ENCODE measurements at regions not wholly inside any gene's neighbourhood (a gene's known extent, or its start where the extent isn't known, plus 50 kb on each side); places are given as distances from the start of the nearest gene placed in this dataset.

DNA sequence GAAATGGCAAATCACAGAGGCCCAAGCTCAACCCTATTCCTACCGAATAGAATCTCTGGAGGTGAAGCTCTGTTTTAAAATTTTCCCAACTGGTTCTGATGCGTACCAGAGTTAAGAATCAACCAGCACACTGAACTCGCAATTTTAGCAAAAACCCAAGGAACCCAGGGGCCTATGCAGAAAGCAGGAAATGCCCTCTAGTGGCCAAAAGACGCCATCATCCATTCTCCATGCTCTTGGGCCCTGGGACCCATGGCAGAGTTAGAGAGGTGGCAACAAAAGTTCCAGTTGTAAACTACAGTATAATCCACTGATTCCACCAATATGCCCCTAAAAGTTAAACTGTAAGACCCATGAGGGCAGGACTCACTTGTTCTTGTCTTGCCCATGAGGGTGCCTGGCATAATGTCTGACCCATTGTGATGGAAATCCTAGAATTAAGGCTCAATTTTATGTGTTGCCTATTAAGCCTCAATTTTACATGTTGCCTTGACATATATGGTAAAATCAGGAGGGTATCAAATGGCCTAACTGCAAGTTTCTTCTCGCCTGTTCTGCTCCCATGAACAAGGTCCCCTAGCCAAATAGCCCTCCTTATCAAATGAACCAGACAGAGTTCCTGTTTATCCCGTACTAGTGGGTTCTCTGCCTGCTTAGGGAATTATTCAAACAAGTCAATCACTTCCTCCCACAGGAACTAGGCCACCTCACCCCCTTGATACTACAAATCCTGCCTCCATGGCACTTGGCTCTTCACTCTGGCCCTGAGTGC is 137.5 kb upstream of the CPM start:
- H3K4me1 Mint-ChIP-seq = no peaks in the 10 kb centered on the region
- CTCF ChIA-PET = interaction anchor here (0.5 to 1.6 kb wide), 8 partner anchors 8 to 529 kb away, joined by 3 to 5 read pairs (median 3); no protein-coding TSS in a partner anchor
- peak in 34 of 35 experiments; percentile 3 to 71 (median 32) for DNase-seq
- POLR2A ChIA-PET = no interaction called here
- Histone ChIP-seq H3K4me3 (ENCODE audit: control insufficient read depth in 1 of 2, extremely low read depth in 1 of 2, low read length in 1 of 2) (no peak overlapping the region), H3K36me3 (ENCODE audit: control insufficient read depth in 2 of 2, extremely low read depth in 1 of 2, insufficient read depth in 1 of 2, low read length in 1 of 2) (no peaks in the 10 kb centered on the region), H3K27ac (ENCODE audit: low read length) (no peak overlapping the region), H3K9me3 (no peaks in the 10 kb centered on the region), H3K27me3 (replicated peaks in 1 of 2; ENCODE audit: control insufficient read depth in 2 of 2, extremely low read depth in 1 of 2, insufficient read depth in 2 of 2, low read length in 1 of 2) (peaks cover 0 to 3% of the 10 kb centered on the region in 2 experiments), H3K4me1 (ENCODE audit: control insufficient read depth in 1 of 2, extremely low read depth in 1 of 2, insufficient read depth in 2 of 2, low read length in 2 of 2) (no peaks in the 10 kb centered on the region)
- no peaks in the 10 kb centered on the region for H3K9me3 Mint-ChIP-seq
- H3K36me3 Mint-ChIP-seq = no peaks in the 10 kb centered on the region
- H3K27me3 Mint-ChIP-seq = peaks cover 5 to 15% of the 10 kb centered on the region in 2 donors
- 33% methylated on average over 1 of the region's 6 CpGs for WGBS (ENCODE audit: insufficient coverage)
- no peak overlapping the region for H3K4me3 Mint-ChIP-seq
- ATAC-seq (replicated peaks in 1 of 4) = peak; percentile 59 to 75 (median 68)
- no peak overlapping the region for H3K27ac Mint-ChIP-seq

DNA sequence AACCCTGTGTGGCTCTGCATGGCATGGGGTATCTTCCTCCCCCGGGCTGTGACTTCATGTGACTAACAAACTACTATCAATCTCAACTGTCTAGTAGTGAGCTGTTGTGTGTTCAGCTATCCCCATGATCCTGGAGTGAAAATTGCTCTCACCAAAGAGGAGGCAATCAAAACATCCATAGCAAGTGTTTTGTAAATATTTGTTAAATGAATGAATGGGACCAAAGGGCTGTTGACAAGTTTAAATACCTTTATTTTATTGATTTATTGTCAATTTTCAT is 138.1 kb upstream of the CPM start:
- Mint-ChIP-seq H3K36me3 (no peaks in the 10 kb centered on the region), H3K4me1 (no peaks in the 10 kb centered on the region), H3K9me3 (no peaks in the 10 kb centered on the region), H3K4me3 (no peak overlapping the region), H3K27me3 (peaks cover 10 to 20% of the 10 kb centered on the region in 2 donors), H3K27ac (no peak overlapping the region)
- ATAC-seq (replicated peaks in 1 of 4) (no peak), DNase-seq (no peak)
- ChIA-PET CTCF (interaction anchor here (0.7 to 1.3 kb wide), 3 partner anchors 147 to 471 kb away, joined by 3 to 10 read pairs (median 4); no protein-coding TSS in a partner anchor), POLR2A (no interaction called here)
- no peaks in the 10 kb centered on the region for H3K9me3 ChIP-seq
- WGBS (ENCODE audit: insufficient coverage) = no CpG with 5 or more reads among the region's 1 CpG
- H3K27me3 ChIP-seq (replicated peaks in 1 of 2; ENCODE audit: control insufficient read depth in 2 of 2, extremely low read depth in 1 of 2, insufficient read depth in 2 of 2, low read length in 1 of 2) = peaks cover 0 to 3% of the 10 kb centered on the region in 2 experiments
- H3K27ac ChIP-seq (ENCODE audit: low read length) = no peak overlapping the region
- no peaks in the 10 kb centered on the region for H3K4me1 ChIP-seq (ENCODE audit: control insufficient read depth in 1 of 2, extremely low read depth in 1 of 2, insufficient read depth in 2 of 2, low read length in 2 of 2)
- no peaks in the 10 kb centered on the region for H3K36me3 ChIP-seq (ENCODE audit: control insufficient read depth in 2 of 2, extremely low read depth in 1 of 2, insufficient read depth in 1 of 2, low read length in 1 of 2)
- H3K4me3 ChIP-seq (ENCODE audit: control insufficient read depth in 1 of 2, extremely low read depth in 1 of 2, low read length in 1 of 2) = no peak overlapping the region

DNA sequence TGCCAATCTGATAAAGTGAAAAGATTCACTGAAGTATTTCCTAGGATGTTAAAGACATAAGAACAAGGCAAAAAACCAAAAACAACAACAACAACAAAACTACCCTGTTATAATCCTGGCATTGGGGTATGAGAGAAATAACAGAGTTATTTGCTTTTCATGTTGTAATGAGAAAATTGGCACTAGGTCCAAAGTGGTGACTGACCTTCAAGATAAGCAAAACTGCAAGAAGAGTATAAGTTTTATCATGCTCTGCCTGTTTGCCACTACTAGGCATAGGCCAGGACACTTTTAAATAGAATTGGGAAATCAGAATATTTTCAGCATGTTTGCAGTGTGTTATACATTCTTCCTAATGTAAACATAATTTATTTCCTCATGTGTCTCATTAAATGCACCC is 140.1 kb upstream of the CPM start:
- no peaks in the 10 kb centered on the region for H3K36me3 ChIP-seq (ENCODE audit: control insufficient read depth in 2 of 2, extremely low read depth in 1 of 2, insufficient read depth in 1 of 2, low read length in 1 of 2)
- Mint-ChIP-seq H3K4me1 (no peaks in the 10 kb centered on the region), H3K9me3 (no peaks in the 10 kb centered on the region), H3K4me3 (no peak overlapping the region), H3K36me3 (no peaks in the 10 kb centered on the region), H3K27me3 (peaks cover 14 to 22% of the 10 kb centered on the region in 2 donors), H3K27ac (no peak overlapping the region)
- no peak for ATAC-seq (replicated peaks in 1 of 4)
- no peaks in the 10 kb centered on the region for H3K4me1 ChIP-seq (ENCODE audit: control insufficient read depth in 1 of 2, extremely low read depth in 1 of 2, insufficient read depth in 2 of 2, low read length in 2 of 2)
- H3K9me3 ChIP-seq = no peaks in the 10 kb centered on the region
- POLR2A ChIA-PET = no interaction called here
- CTCF ChIA-PET = no interaction called here
- DNase-seq = no peak
- peaks cover 0 to 7% of the 10 kb centered on the region in 2 experiments for H3K27me3 ChIP-seq (replicated peaks in 1 of 2; ENCODE audit: control insufficient read depth in 2 of 2, extremely low read depth in 1 of 2, insufficient read depth in 2 of 2, low read length in 1 of 2)
- H3K4me3 ChIP-seq (ENCODE audit: control insufficient read depth in 1 of 2, extremely low read depth in 1 of 2, low read length in 1 of 2) = no peak overlapping the region
- no peak overlapping the region for H3K27ac ChIP-seq (ENCODE audit: low read length)

DNA sequence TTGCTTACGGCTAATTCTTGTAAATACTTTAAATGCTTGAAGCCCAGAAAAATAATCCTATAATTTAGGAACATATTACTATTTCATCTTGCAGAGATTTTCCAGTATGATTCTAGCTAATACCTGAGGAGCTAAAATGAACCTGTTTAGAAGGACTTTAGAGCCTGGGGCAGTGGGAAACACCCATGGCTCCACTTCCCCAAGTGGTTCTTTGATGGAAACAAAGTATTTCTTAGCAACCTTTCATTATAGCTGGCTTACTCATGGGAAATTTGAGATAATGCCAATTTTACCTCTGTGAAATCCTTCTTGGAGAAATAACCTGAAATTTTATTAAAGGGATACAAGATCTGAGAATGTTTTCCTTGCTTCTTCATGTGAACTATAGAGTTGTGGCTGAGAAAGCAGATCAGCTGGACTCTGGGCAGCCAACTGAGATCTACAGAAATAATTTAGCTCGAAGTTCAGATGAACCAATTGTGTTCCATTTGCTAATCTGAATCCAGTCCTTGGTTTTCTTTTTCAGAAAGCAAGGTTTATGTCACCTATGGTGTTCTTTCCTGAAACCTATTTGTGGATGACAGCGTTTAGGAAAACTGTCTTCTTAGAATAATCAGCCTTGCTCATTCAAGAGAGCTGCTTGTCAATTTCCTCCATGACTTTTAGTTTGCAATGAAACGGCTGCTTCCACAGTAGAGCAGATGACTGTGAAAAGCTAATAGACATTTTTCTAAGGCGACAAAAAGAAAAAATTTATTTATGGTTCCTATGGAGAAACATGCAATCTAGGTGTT is 141.8 kb upstream of the CPM start:
- WGBS (ENCODE audit: insufficient coverage) = 38% methylated on average over 1 of the region's 5 CpGs
- no peaks in the 10 kb centered on the region for H3K36me3 Mint-ChIP-seq
- H3K9me3 Mint-ChIP-seq = no peaks in the 10 kb centered on the region
- H3K27ac Mint-ChIP-seq = no peak overlapping the region
- ATAC-seq (replicated peaks in 1 of 4) (no peak), DNase-seq (no peak)
- Histone ChIP-seq H3K4me3 (ENCODE audit: control insufficient read depth in 1 of 2, extremely low read depth in 1 of 2, low read length in 1 of 2) (no peak overlapping the region), H3K27ac (ENCODE audit: low read length) (no peak overlapping the region), H3K36me3 (ENCODE audit: control insufficient read depth in 2 of 2, extremely low read depth in 1 of 2, insufficient read depth in 1 of 2, low read length in 1 of 2) (no peaks in the 10 kb centered on the region), H3K4me1 (ENCODE audit: control insufficient read depth in 1 of 2, extremely low read depth in 1 of 2, insufficient read depth in 2 of 2, low read length in 2 of 2) (no peaks in the 10 kb centered on the region), H3K27me3 (replicated peaks in 1 of 2; ENCODE audit: control insufficient read depth in 2 of 2, extremely low read depth in 1 of 2, insufficient read depth in 2 of 2, low read length in 1 of 2) (peaks cover 0 to 6% of the 10 kb centered on the region in 2 experiments), H3K9me3 (no peaks in the 10 kb centered on the region)
- H3K27me3 Mint-ChIP-seq = peaks cover 17 to 22% of the 10 kb centered on the region in 2 donors
- H3K4me3 Mint-ChIP-seq = no peak overlapping the region
- no peaks in the 10 kb centered on the region for H3K4me1 Mint-ChIP-seq
- ChIA-PET CTCF (interaction anchor here (0.6 to 1.0 kb wide), 4 partner anchors 13 to 616 kb away, joined by 3 to 4 read pairs (median 3); no protein-coding TSS in a partner anchor), POLR2A (no interaction called here)

DNA sequence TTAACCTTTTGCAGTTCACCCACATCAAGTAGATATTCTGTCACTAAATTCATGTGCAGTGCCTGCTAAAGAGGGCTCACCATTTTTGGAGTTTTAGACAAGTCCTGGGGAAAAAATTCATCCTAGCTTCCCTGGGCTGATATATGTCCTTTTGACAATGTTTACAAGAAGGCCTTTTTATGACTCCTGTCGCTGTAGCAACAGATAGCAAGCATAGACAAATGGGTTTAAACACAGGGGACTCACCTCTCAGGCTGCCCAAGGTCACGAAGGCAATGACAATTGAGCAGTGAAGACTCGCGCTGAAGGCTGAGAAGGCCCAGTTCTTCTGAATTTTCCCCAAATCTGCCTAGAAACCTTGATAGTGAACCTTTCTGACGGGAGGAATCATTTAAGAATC is 150.7 kb upstream of the CPM start:
- 74% methylated on average over 4 of the region's 5 CpGs for WGBS (ENCODE audit: insufficient coverage)
- POLR2A ChIA-PET = interaction anchor here in 1 of 2 donors (0.6 kb wide), 1 partner anchor 1303 kb away, joined by 5 read pairs; no protein-coding TSS in a partner anchor
- no peak overlapping the region for H3K4me3 ChIP-seq (ENCODE audit: control insufficient read depth in 1 of 2, extremely low read depth in 1 of 2, low read length in 1 of 2)

DNA sequence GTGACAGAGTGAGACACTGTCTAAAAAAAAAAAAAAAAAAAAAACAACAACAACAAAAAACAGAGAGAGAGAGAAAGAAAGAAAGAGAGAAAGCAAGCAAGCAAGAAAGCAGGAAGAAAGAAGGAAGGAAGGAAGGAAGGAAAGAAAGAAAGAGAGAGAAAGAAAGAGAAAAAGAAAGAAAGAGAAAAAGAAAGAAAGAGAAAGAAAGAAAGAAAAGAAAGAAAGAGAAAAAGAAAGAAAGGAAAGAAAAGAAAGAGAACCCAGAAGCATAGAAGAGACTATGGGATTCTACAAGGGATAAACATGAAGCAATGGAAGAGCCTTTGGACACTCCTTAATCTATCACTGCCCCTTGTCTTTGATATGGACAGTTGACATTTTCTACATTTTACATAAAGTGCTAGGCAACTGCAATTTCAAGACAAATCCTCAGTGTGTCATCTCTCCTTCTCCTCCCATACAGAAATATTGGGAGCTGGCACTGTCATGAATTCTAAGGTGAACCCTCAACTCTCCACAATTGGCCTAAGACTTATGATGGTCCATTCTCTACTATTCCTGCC is 151.9 kb upstream of the CPM start:
- CTCF ChIA-PET = no interaction called here
- no peak overlapping the region for H3K4me3 Mint-ChIP-seq

More for the DNA sequence above, 150.7 kb upstream of the CPM start:
- no peak overlapping the region for H3K4me3 Mint-ChIP-seq
- Histone ChIP-seq H3K27me3 (replicated peaks in 1 of 2; ENCODE audit: control insufficient read depth in 2 of 2, extremely low read depth in 1 of 2, insufficient read depth in 2 of 2, low read length in 1 of 2) (peaks cover 0 to 2% of the 10 kb centered on the region in 2 experiments), H3K4me1 (ENCODE audit: control insufficient read depth in 1 of 2, extremely low read depth in 1 of 2, insufficient read depth in 2 of 2, low read length in 2 of 2) (no peaks in the 10 kb centered on the region), H3K27ac (ENCODE audit: low read length) (no peak overlapping the region), H3K36me3 (ENCODE audit: control insufficient read depth in 2 of 2, extremely low read depth in 1 of 2, insufficient read depth in 1 of 2, low read length in 1 of 2) (no peaks in the 10 kb centered on the region), H3K9me3 (no peaks in the 10 kb centered on the region)
- ATAC-seq (replicated peaks in 1 of 4) = no peak
- no peak overlapping the region for H3K27ac Mint-ChIP-seq
- peaks cover 5 to 9% of the 10 kb centered on the region in 2 donors for H3K27me3 Mint-ChIP-seq
- H3K36me3 Mint-ChIP-seq = no peaks in the 10 kb centered on the region
- DNase-seq = no peak
- CTCF ChIA-PET = no interaction called here
- no peaks in the 10 kb centered on the region for H3K4me1 Mint-ChIP-seq
- no peaks in the 10 kb centered on the region for H3K9me3 Mint-ChIP-seq

More for the DNA sequence above, 151.9 kb upstream of the CPM start:
- Mint-ChIP-seq H3K27ac (no peak overlapping the region), H3K4me1 (no peaks in the 10 kb centered on the region), H3K27me3 (peaks cover 8 to 9% of the 10 kb centered on the region in 2 donors), H3K36me3 (no peaks in the 10 kb centered on the region), H3K9me3 (no peaks in the 10 kb centered on the region)
- H3K27ac ChIP-seq (ENCODE audit: low read length) = no peak overlapping the region
- H3K4me1 ChIP-seq (ENCODE audit: control insufficient read depth in 1 of 2, extremely low read depth in 1 of 2, insufficient read depth in 2 of 2, low read length in 2 of 2) = no peaks in the 10 kb centered on the region
- peaks cover 0 to 3% of the 10 kb centered on the region in 2 experiments for H3K27me3 ChIP-seq (replicated peaks in 1 of 2; ENCODE audit: control insufficient read depth in 2 of 2, extremely low read depth in 1 of 2, insufficient read depth in 2 of 2, low read length in 1 of 2)
- POLR2A ChIA-PET = interaction anchor here in 1 of 2 donors (0.6 kb wide), 1 partner anchor 165 kb away, joined by 4 read pairs; no protein-coding TSS in a partner anchor
- ATAC-seq (replicated peaks in 1 of 4) (no peak), DNase-seq (no peak)
- no peak overlapping the region for H3K4me3 ChIP-seq (ENCODE audit: control insufficient read depth in 1 of 2, extremely low read depth in 1 of 2, low read length in 1 of 2)
- H3K36me3 ChIP-seq (ENCODE audit: control insufficient read depth in 2 of 2, extremely low read depth in 1 of 2, insufficient read depth in 1 of 2, low read length in 1 of 2) = no peaks in the 10 kb centered on the region
- no peaks in the 10 kb centered on the region for H3K9me3 ChIP-seq

All from T-cell (primary cell).